Breast epithelium (tissue), 3 donors: ENCODE measurements at regions not wholly inside any gene's neighbourhood (a gene's known extent, or its start where the extent isn't known, plus 50 kb on each side); places are given as distances from the start of the nearest gene placed in this dataset.

Source experiments
- POLR2A ChIP-seq: fragments of 450-650 bp; IDR thresholded peaks from one replicate; pipeline ENCODE4 v1.6.1; 2016; ENCODE audit warnings: antibody characterized with exemption, mild to moderate bottlenecking, moderate library complexity
- TF ChIP-seq, protein P1 (sequence below), 3 donors: fragments of 450-650 bp; IDR thresholded peaks; one replicate each; pipeline ENCODE4 v1.5.1; 2016 to 2017; ENCODE audit warnings: antibody characterized with exemption in 3 of 3, mild to moderate bottlenecking in 3 of 3, moderate library complexity in 3 of 3

DNA sequence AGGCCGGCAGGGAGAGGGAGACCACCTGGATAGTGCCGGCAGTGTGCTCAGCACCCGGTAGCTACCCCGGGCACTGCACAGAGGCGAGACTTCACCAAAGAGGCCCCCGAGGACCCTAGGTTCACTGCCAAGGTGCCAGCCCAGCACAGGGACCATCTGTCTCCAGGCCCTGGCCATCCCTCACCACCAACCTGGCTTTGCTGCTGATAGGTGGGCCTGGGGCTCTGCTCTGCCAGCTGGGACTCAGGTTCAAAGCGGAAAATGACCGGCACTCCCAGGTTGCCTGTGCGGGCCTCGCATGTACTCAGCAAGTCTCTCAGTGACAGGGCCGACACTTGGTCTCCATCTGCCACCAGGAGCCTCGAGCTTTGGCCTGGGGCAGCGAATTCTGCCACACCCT, 812.2 kb downstream of the BRD1 start:
- TF ChIP-seq, protein P1, sequence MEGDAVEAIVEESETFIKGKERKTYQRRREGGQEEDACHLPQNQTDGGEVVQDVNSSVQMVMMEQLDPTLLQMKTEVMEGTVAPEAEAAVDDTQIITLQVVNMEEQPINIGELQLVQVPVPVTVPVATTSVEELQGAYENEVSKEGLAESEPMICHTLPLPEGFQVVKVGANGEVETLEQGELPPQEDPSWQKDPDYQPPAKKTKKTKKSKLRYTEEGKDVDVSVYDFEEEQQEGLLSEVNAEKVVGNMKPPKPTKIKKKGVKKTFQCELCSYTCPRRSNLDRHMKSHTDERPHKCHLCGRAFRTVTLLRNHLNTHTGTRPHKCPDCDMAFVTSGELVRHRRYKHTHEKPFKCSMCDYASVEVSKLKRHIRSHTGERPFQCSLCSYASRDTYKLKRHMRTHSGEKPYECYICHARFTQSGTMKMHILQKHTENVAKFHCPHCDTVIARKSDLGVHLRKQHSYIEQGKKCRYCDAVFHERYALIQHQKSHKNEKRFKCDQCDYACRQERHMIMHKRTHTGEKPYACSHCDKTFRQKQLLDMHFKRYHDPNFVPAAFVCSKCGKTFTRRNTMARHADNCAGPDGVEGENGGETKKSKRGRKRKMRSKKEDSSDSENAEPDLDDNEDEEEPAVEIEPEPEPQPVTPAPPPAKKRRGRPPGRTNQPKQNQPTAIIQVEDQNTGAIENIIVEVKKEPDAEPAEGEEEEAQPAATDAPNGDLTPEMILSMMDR (IDR thresholded peaks at IDR 0.05) = no peak
- no peak for TF ChIP-seq POLR2A
